ENCODE measurements at regions not wholly inside any gene's neighbourhood (a gene's known extent, or its start where the extent isn't known, plus 50 kb on each side); places are given as distances from the start of the nearest gene placed in this dataset.

GRCh38 chr4:164381859-164382258 lies 372.1 kb upstream of the SMIM31 start:
- no peak for DNase-seq (ENCODE audit: low read depth in 4 of 4, low spot score in 1 of 4)

- no peak for DNase-seq (ENCODE audit: low read depth in 4 of 4, low spot score in 1 of 4)
Observed at GRCh38 chr4:164383058-164383357, 370.9 kb upstream of the SMIM31 start.

DNA sequence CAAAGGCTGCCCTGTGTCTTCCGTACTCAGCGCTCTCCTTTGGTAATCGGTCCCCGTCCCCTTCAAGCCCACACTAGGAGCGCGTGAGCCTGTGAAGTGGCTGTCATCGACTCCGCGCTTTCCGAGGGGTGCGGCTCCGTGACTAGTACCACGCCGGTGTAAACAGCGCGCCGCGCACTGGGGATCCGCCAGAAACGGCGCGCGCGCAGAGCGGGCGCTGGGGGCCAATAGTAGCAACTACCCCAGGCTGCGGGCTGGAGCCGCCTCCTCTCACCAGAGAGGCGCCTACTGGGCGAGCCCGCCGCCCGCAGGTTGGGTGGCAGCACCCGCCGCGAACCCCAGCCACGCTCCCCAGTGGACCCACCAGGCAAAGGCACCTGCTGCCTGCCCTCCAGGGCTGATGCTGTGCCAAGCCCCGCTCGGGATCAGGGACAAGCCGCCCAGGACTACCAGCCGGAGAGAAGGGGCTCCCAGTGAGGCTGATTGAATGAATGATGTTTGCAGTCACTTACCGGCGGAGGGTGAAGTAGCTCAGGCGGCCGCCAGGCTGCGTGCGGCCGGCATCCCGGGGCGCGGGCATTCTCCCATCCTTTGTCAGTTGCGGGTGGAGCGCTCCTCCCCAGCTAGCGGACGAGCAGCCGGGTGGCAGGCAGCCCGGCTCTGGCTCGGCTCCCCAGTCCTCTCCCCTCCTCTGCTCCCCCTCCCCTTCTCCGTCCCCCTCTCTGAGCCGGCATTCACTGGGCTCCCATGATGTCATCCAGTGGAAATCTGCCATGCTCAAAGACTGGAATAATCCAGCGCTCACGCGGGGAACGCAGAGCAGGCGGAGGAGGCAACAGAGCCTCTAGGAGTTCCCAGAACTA lies 370.3 kb upstream of the SMIM31 start:
- no peak for DNase-seq (ENCODE audit: low read depth in 4 of 4, low spot score in 1 of 4)

GRCh38 chr4:164384416-164384815 lies 369.5 kb upstream of the SMIM31 start:
- DNase-seq (ENCODE audit: low read depth in 4 of 4, low spot score in 1 of 4): no peak

- DNase-seq (ENCODE audit: low read depth in 4 of 4, low spot score in 1 of 4): no peak
Observed at GRCh38 chr4:164396439-164396838, 357.5 kb upstream of the SMIM31 start.

DNA sequence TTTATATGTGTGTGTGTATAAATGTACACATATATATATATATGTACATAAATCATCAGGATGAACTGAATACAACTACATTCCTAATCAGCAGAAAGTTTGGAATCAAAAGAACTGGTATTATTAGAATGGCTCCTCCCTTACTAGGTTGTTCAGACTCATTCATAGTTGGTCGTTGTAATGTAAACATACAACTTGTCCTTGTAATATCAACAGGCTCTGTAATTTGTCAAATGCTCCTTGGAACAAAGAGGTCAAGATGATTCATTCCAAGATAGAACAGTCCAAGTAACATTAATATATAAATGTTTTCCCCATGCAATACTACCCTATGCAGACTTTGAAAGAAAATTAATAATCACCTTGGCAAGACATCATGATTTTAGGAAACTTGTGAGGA lies 351.4 kb upstream of the SMIM31 start:
- no peak for DNase-seq (ENCODE audit: low read depth in 4 of 4, low spot score in 1 of 4)

GRCh38 chr4:164405774-164406173 lies 348.2 kb upstream of the SMIM31 start:
- no peak for DNase-seq (ENCODE audit: low read depth in 4 of 4, low spot score in 1 of 4)

DNA sequence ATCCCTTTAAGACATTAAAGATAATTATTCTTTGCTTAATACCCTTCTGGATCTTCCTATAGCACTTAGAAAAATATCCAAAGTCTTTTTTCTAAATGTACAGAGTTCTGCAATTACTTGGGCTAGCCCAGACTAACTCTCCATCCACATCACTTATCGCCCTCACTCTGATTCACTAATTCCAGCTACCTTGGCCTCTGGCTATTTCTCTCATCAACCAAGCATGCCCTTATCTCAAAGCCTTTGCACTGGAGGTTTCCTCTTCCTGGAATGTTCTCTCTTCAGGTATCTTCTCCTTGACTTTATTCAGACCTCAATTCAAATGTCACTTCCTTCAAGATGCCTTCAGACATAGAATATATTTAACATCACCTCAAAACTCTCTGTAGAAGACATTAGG lies 345.1 kb upstream of the SMIM31 start:
- no peak for DNase-seq (ENCODE audit: low read depth in 4 of 4, low spot score in 1 of 4)

DNA sequence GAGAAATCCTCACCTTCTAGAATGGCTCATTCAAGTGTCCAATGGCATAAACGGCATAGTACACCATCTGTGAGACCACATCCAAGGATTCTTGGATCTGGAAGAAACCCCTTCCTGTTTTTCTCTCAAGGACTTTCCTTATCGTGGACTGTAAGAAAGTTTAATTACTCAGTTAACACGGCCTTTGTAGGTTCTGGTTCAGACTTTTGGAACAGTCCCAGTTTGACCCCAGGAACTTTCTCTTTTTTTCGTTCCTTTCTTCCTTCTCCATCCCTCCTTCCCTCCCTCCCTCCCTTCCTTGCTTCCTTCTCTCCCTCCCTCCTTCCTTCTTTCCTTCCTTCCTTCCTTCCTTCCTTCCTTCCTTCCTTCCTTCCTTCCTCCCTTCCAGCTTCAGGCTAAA lies 343.5 kb upstream of the SMIM31 start:
- DNase-seq (ENCODE audit: low read depth in 4 of 4, low spot score in 1 of 4): no peak

DNA sequence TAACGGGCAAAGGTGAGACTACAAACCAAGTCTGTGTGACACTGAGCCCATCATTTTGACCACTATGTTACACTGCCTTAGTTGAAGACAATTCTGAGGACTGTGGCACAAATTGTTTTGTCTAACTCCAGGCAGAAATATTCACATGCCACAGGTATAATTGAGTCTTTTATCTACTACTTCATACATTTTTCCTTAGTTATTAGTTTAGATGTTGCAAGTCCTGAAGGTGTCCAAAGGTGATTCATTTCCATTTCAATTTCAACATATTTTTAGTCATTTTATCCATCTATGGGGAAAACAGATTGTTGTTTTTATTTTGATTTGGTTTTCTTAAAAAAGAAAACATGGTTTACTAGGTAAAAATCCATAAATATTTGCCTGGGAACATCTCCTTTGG lies 341.7 kb upstream of the SMIM31 start:
- no peak for DNase-seq (ENCODE audit: low read depth in 4 of 4, low spot score in 1 of 4)

DNA sequence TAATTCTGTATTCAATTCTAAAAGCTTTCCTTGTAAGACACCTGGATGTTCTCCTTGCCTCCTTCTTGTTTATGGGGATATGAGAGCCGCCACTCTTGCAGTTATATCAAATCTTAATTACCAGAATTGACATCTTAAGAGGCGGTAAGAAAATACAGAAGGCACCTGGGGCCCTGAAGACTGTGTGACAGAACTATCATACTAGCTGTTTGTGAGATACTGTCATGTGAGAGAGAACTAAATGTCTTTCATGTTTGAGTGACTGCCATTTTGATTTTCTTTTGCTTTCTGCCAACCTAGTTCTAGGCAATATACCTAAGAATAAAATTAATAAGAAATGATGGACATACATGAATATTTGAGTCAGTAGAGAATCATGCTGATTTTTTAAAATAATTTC lies 340.2 kb upstream of the SMIM31 start:
- DNase-seq (ENCODE audit: low read depth in 4 of 4, low spot score in 1 of 4): no peak

GRCh38 chr4:164423819-164424218 lies 330.1 kb upstream of the SMIM31 start:
- DNase-seq (ENCODE audit: low read depth in 4 of 4, low spot score in 1 of 4): no peak

DNA sequence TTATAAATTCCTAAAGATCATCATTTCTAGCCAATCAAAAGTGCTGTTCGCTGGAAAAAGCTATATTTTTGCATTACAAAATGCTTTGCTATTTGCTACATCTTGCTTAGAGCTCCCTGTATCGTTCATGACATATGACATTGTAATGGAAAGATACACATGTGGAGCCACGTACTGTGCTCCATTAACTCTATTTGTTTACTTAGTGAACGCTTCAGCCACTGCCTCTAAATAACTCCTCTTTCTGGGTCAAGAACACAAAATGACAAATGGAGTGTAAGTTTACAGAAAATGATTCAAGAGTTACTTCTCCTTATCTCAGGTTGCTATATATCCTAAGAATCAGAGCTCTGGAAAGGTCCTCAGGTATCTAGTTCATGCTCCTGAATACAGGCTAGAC lies 329.1 kb upstream of the SMIM31 start:
- no peak for DNase-seq (ENCODE audit: low read depth in 4 of 4, low spot score in 1 of 4)

GRCh38 chr4:164428561-164428960 lies 325.4 kb upstream of the SMIM31 start:
- DNase-seq (ENCODE audit: low read depth in 4 of 4, low spot score in 1 of 4): no peak

DNA sequence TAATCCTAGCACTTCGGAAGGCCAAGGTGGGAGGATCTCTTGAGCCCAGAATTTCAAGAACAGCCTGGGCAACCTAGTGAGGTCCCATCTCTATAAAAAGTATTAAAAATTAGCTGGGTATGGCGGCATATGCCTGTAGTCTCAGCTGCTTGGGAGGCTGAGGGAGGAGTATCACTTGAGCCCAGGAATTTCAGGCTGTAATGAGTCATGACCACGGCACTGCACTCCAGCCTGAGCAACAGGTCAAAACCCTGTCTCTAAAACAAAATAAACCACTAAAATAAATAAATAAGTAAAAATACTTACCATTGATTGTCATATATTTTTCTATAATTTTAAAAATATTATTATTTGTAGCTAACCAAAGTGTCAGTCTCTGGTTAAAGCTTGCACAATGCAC lies 315.6 kb upstream of the SMIM31 start:
- no peak for DNase-seq (ENCODE audit: low read depth in 4 of 4, low spot score in 1 of 4)

GRCh38 chr4:164439037-164439436 lies 314.9 kb upstream of the SMIM31 start:
- DNase-seq (ENCODE audit: low read depth in 4 of 4, low spot score in 1 of 4): no peak

- DNase-seq (ENCODE audit: low read depth in 4 of 4, low spot score in 1 of 4): no peak
Observed at GRCh38 chr4:164440199-164440598, 313.7 kb upstream of the SMIM31 start.

- no peak for DNase-seq (ENCODE audit: low read depth in 4 of 4, low spot score in 1 of 4)
Observed at GRCh38 chr4:164441109-164441508, 312.8 kb upstream of the SMIM31 start.

GRCh38 chr4:164442180-164442579 lies 311.8 kb upstream of the SMIM31 start:
- DNase-seq (ENCODE audit: low read depth in 4 of 4, low spot score in 1 of 4): no peak

DNA sequence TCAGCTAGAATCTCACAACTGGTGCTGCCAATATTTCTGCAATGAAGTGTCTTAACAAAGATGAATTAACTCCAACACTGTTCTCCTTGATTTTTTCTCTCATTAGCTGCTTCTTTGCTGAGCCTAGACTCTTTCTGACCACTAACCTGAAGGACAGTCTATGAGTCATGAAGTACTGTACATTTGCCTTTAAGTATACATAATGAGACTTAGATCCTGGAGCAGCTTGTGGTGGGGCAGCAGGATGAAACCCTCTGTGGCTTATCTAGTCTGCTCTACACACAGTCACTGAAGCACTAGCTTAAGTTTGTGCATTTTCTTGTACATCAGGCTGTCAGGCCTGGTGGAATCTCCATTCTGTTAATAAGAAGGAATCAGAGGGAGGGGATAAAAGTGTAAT lies 307.4 kb upstream of the SMIM31 start:
- no peak for DNase-seq (ENCODE audit: low read depth in 4 of 4, low spot score in 1 of 4)

DNA sequence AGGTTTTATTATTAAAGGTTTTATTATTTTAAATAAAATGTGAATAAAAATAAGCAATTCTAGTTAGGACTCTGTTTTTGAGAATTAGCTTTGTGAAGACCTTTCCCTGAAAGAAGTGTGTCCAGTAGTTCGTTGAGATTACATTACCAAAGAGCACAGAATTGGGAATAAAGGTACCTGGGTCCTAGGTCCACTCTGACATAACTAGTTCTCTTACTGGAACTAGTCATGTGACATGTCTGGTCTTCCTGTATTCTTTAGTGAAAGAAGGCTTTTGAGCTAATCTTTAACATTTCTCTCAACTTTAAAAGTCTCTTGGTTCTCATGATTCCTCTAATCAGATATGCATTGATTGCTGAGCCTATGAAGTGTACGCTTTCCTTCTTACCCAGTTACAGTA lies 292.0 kb upstream of the SMIM31 start:
- DNase-seq (ENCODE audit: low read depth in 4 of 4, low spot score in 1 of 4): no peak

- no peak for DNase-seq (ENCODE audit: low read depth in 4 of 4, low spot score in 1 of 4)
Observed at GRCh38 chr4:164462471-164462870, 291.5 kb upstream of the SMIM31 start.

- no peak for DNase-seq (ENCODE audit: low read depth in 4 of 4, low spot score in 1 of 4)
Observed at GRCh38 chr4:164464313-164464712, 289.6 kb upstream of the SMIM31 start.

GRCh38 chr4:164467493-164467892 lies 286.4 kb upstream of the SMIM31 start:
- no peak for DNase-seq (ENCODE audit: low read depth in 4 of 4, low spot score in 1 of 4)

Measured in stimulated activated CD4-positive, alpha-beta T cell treated with anti-CD3 and anti-CD28 coated beads, Interleukin-1b, Interleukin-23, amount 100 ng/mL, for 24 hours (primary cell).